Osteoblast (primary cell): ENCODE measurements at regions not wholly inside any gene's neighbourhood (a gene's known extent, or its start where the extent isn't known, plus 50 kb on each side); places are given as distances from the start of the nearest gene placed in this dataset.
"Not testable (repeated sequence)": the region's sequence is repeated elsewhere in the genome, so short reads cannot be mapped to it uniquely, and the experiment has no call there.

Experiments used
- DNase-seq: peaks from one replicate; pipeline ENCODE4 v3.0.0; 2011; ENCODE audit warnings: low spot score, mixed read lengths; ENCODE audit not compliant: insufficient read length; ENCODE audit errors: missing footprints
- H2AFZ ChIP-seq: 2 replicates; pipeline ENCODE4 v1.6.0; 2011; ENCODE audit warnings: mild to moderate bottlenecking, low read length
- H3K27ac ChIP-seq: 2 replicates; pipeline ENCODE4 v1.5.1; 2011; ENCODE audit warnings: mild to moderate bottlenecking, low read depth, low read length, moderate library complexity
- H3K27me3 ChIP-seq: 2 replicates; pipeline ENCODE4 v1.6.0; 2012; ENCODE audit warnings: mild to moderate bottlenecking, control low read depth, inconsistent platforms, low read length, moderate library complexity; ENCODE audit not compliant: insufficient read depth
- H3K36me3 ChIP-seq: 2 replicates; pipeline ENCODE4 v1.5.1; 2011; ENCODE audit warnings: mild to moderate bottlenecking, low read length, control low read depth, moderate library complexity; ENCODE audit not compliant: insufficient read depth
- H3K4me1 ChIP-seq: 2 replicates; pipeline ENCODE4 v1.5.1; 2011; ENCODE audit warnings: mild to moderate bottlenecking, low read length, control low read depth, moderate library complexity; ENCODE audit not compliant: insufficient read depth
- H3K4me2 ChIP-seq: 2 replicates; pipeline ENCODE4 v1.6.0; 2011; ENCODE audit warnings: mild to moderate bottlenecking, low read length; ENCODE audit not compliant: insufficient read depth
- H3K4me3 ChIP-seq: fragments of 200-600 bp; sonication (generic); 3 replicates; pipeline ENCODE4 v1.5.1; 2012; ENCODE audit warnings: mild to moderate bottlenecking, low read length, inconsistent platforms; ENCODE audit not compliant: insufficient read depth
- H3K79me2 ChIP-seq: 2 replicates; pipeline ENCODE4 v1.6.0; 2012; ENCODE audit warnings: mild to moderate bottlenecking, low read length, control low read depth, inconsistent platforms; ENCODE audit not compliant: insufficient read depth
- H3K9me3 ChIP-seq: 2 replicates; pipeline ENCODE4 v1.5.1; 2011; ENCODE audit warnings: low read depth, low read length, control low read depth
- H4K20me1 ChIP-seq: 2 replicates; pipeline ENCODE4 v1.6.0; 2012; ENCODE audit warnings: mild to moderate bottlenecking, low read length, control low read depth; ENCODE audit not compliant: insufficient read depth
- TF ChIP-seq, protein P1 (sequence below): IDR thresholded peaks from 2 replicates; pipeline ENCODE4 v1.5.1; 2011; ENCODE audit warnings: mild to moderate bottlenecking, low read depth, low read length, moderate library complexity; ENCODE audit errors: extremely low read depth

DNA sequence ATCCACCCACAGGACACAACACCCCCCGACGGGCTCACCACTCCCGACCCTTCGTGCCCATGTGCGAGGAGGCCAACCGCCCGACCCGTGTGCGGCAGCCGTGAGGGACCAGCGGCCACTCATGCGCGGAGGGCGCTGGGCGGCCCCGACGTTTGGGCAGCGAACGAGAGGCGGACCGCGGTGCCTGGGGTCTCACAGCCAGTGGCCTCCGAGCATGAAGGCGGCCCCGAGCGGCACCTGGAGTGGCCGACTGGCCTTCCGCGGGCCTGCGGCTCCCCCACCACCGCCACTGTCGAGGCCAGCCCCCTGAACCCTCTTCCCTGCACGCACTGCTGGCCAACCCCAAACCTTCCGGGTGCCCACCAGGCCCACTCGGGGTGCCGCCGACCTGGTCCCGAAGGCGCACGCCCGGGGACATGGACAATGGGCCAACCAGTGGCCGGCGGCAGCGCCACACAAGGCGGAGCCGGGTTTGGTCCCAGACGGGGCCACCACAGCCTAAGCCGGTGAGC is 4274.9 kb upstream of the OR11H1 start:
- DNase-seq: peak; percentile 53
- Histone ChIP-seq H3K36me3 (no peaks in the 10 kb centered on the region), H3K27ac (no peak overlapping the region), H3K27me3 (no peaks in the 10 kb centered on the region), H4K20me1 (no peaks in the 10 kb centered on the region), H2AFZ (no peak overlapping the region), H3K4me2 (no peak overlapping the region), H3K4me3 (no peak overlapping the region), H3K79me2 (no peaks in the 10 kb centered on the region), H3K9me3 (no peaks in the 10 kb centered on the region), H3K4me1 (no peaks in the 10 kb centered on the region)
- TF ChIP-seq, protein P1, sequence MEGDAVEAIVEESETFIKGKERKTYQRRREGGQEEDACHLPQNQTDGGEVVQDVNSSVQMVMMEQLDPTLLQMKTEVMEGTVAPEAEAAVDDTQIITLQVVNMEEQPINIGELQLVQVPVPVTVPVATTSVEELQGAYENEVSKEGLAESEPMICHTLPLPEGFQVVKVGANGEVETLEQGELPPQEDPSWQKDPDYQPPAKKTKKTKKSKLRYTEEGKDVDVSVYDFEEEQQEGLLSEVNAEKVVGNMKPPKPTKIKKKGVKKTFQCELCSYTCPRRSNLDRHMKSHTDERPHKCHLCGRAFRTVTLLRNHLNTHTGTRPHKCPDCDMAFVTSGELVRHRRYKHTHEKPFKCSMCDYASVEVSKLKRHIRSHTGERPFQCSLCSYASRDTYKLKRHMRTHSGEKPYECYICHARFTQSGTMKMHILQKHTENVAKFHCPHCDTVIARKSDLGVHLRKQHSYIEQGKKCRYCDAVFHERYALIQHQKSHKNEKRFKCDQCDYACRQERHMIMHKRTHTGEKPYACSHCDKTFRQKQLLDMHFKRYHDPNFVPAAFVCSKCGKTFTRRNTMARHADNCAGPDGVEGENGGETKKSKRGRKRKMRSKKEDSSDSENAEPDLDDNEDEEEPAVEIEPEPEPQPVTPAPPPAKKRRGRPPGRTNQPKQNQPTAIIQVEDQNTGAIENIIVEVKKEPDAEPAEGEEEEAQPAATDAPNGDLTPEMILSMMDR: no peak

DNA sequence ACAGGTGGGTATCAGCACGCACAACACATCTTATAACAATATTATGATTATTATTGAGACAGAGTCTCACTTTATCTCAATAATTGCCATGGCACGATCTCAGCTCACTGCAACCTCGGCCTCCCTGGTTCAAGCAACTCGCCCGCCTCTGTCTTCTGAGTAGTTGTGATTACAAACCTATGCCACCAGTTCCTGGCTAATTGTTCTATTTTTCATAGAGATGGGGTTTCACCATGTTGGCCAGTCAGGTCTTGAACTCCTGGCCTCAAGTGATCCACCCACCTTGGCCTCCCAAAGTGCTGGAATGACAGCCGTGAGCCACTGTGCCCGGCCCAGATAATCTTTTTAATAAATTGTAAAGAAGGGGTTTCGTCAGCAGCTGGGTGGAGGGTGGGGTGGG is 4257.0 kb upstream of the OR11H1 start:
- H4K20me1 ChIP-seq, H3K36me3 ChIP-seq, H3K9me3 ChIP-seq, H3K27ac ChIP-seq, H2AFZ ChIP-seq, H3K79me2 ChIP-seq, H3K4me3 ChIP-seq, DNase-seq, H3K27me3 ChIP-seq, H3K4me2 ChIP-seq, H3K4me1 ChIP-seq: not testable (repeated sequence)

DNA sequence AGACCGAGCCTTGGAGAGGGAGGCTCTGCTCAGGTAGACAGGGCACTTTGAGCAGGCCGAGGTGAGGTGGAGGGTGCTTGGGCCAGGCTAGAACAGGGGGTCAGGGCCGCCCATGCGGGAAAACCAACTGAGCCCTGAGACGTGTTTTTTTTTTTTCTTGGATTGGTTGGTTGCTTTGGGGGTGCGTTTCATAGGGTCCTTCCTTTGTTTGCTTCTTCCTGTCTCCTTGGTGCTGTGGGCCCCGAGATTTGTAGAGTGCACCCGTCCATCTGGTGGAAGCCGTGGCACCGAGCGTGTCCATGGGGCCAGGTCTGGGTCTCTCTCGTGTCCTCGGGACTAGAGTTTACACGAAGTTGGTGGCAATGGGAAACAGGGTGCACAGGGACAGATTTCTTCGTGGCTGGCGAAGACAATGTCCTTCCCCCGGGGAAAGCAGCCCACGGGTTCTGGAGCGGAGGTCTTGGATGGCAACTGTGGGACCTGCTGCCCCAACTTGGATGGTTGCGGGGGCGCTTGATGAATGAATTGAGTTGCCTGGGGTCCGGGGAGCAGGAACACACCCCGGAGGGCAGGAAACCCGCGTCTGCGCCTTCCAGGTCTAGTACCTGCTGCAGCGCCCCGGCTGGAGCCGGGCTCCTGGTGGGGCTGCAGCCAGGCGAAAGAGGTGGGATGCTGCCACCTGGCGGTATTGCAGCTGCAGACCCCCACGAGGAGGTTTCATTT is 4242.7 kb upstream of the OR11H1 start:
- not testable (repeated sequence) for H4K20me1 ChIP-seq, H2AFZ ChIP-seq, H3K79me2 ChIP-seq, H3K4me3 ChIP-seq, H3K27ac ChIP-seq, H3K9me3 ChIP-seq, H3K4me2 ChIP-seq, H3K36me3 ChIP-seq, H3K27me3 ChIP-seq, H3K4me1 ChIP-seq
- peak; percentile 67 for DNase-seq

DNA sequence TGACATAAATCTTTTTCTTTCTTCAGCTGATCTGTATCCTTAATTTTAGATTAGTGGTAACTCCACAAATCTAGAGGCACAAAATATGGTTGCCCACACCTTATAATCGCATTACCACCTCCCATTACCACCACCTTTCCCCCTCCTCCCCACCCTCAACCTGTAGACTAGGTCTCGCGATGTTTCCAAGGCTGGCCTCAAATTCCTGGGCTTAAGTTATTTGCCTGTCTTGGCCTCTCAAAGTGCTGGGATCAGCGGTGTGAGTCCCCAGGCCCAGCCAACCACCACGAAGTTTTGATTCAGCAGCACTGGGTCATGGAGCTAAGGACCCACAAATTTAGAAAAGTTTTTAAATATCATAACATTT is 4242.2 kb upstream of the OR11H1 start:
- H3K27ac ChIP-seq, H3K4me3 ChIP-seq, H3K9me3 ChIP-seq, H3K79me2 ChIP-seq, H4K20me1 ChIP-seq, H3K27me3 ChIP-seq, H3K4me2 ChIP-seq, DNase-seq, H3K36me3 ChIP-seq, H3K4me1 ChIP-seq, H2AFZ ChIP-seq: not testable (repeated sequence)

DNA sequence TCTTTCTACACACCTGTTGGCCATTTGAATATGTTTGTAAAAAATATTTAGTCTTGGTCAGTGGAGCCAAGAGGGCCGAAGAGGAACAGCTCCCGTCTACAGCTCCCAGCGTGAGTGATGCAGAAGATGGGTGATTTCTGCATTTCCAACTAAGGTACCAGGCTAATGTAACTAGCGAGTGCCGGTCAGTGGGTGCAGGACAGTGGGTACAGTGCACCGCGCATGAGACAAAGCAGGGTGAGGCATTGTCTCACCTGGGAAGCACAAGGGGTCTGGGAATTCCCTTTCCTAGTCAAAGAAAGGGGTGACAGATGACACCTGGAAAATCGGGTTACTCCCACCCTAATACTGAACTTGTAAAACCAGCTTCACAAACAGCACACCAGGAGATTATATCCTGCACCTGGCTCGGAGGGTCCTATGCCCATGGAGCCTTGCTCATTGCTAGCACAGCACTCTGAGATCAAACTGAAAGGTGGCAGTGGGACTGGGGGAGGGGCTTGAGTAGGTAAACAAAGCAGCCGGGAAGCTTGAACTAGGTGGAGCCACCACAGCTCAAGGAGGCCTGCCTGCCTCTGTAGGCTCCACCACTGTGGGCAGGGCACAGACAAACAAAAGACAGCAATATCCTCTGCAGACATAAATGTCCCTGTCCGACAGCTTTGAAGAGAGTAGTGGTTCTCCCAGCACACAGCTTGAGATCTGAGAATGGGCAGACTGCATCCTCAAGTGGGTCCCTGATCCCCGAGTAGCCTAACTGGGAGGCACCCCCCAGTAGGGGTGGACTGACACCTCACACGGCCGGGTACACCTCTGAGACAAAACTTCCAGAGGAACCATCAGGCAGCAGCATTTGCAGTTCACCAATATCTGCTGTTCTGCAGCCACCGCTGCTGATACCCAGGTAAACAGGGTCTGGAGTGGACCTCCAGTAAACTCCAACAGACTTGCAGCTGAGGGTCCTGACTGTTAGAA is 4239.5 kb upstream of the OR11H1 start:
- not testable (repeated sequence) for H3K36me3 ChIP-seq, H3K27me3 ChIP-seq, H3K27ac ChIP-seq, H2AFZ ChIP-seq, H3K4me3 ChIP-seq, H4K20me1 ChIP-seq, DNase-seq, H3K4me1 ChIP-seq, H3K9me3 ChIP-seq, H3K4me2 ChIP-seq, H3K79me2 ChIP-seq

DNA sequence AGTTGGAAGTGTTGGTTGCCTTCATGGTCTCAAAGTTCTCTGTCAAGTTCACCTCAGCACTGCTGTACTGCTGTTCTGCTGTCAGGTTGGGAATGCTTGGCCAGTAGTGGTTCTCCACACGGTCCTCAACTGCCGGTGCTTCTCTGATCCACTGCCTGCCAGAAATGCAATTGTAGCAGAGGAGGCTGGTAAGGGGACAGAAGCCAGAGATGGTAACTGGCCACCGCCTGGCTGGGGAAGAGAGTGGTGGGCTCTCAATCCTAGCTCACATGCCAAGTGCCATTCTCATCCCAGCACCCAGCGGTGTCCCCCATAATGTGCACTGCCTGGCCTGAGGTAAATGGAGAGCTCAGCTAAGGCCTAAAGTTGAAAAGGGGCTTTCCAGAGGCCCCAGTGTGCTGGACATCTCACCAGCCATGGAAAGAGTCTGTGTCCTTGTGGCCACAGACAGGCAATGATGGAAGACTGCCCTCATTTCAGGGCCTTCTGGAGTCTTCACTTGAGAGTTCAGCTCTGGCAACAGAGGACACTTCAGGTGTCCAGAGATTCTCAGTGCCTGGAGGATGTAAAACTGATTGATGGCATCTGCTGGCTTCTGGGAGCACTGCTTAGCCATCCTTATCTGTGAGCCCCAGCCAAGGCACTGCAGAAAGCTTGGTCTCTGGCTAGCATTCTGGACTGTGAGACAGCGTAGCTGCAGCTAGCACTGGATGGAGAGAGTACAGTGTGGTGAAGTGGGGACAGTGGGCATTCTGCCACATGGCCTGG is 4229.7 kb upstream of the OR11H1 start:
- not testable (repeated sequence) for H3K36me3 ChIP-seq, H3K4me2 ChIP-seq, H3K27me3 ChIP-seq, H3K4me1 ChIP-seq, H3K9me3 ChIP-seq, H3K27ac ChIP-seq, H3K79me2 ChIP-seq, H4K20me1 ChIP-seq, H2AFZ ChIP-seq, H3K4me3 ChIP-seq, DNase-seq

DNA sequence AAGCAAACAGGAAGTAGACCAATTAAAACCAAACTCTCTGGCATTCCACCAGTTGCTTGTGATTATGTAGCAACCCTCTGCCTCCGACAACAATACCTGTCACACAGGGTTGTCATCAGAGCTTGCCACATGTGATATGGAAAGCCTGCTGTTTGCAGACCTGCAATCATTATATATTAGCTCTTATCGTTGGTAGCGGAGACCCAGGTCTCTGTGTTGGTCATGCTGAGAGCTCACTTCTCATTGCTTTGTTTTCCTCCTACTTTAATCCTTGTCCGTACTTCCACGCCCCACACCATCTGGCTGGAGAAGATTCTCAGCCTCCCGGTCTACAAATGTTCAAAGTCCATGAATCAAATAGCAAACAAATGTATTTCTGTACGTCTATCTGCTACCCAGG is 4225.6 kb upstream of the OR11H1 start:
- H3K27ac ChIP-seq, H2AFZ ChIP-seq, H4K20me1 ChIP-seq, H3K4me3 ChIP-seq, H3K36me3 ChIP-seq, H3K79me2 ChIP-seq, H3K4me2 ChIP-seq, H3K4me1 ChIP-seq, H3K27me3 ChIP-seq, H3K9me3 ChIP-seq: not testable (repeated sequence)
- peak; percentile 69 for DNase-seq
